Testis (tissue), 2 donors: ENCODE measurements at regions not wholly inside any gene's neighbourhood (a gene's known extent, or its start where the extent isn't known, plus 50 kb on each side); places are given as distances from the start of the nearest gene placed in this dataset.

Experiments used
- CTCF ChIP-seq, 3 experiments: fragments of 450-650 bp in 2 of 3; fragments of 200-600 bp in 1 of 3; sonication (generic) in 1 of 3; IDR thresholded peaks; one replicate each; pipeline ENCODE4 v1.5.1; 2016 to 2019; ENCODE audit warnings: antibody characterized with exemption in 3 of 3, mild to moderate bottlenecking in 2 of 3, moderate library complexity in 1 of 3
- POLR2A ChIP-seq: fragments of 450-650 bp; IDR thresholded peaks from one replicate; pipeline ENCODE4 v1.6.1; 2017; ENCODE audit warnings: antibody characterized with exemption, mild to moderate bottlenecking, moderate library complexity

DNA sequence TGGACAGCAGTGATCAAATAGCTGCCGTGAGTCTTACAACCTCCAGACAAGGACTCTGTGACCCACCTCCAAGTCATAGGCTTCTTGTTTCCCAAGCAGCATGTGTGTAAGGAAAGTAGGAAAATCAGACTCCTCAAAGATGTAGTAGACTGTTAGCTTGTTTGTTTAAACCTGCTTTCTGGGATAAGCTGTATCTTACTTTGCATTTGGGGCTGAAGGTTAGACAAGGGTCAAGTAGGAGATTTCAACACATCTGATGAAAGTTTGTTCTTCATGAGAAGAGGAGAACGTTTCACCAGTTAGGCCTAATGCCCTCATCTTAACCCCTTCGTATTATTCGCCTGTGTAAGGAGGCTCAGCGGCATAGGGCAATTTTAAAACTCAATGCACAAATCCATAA, 756.4 kb upstream of the NR2F2 start:
- no peak for TF ChIP-seq POLR2A
- no peak for TF ChIP-seq CTCF (IDR thresholded peaks at IDR 0.05)
